Transverse colon (tissue), 4 donors: ENCODE measurements at regions not wholly inside any gene's neighbourhood (a gene's known extent, or its start where the extent isn't known, plus 50 kb on each side); places are given as distances from the start of the nearest gene placed in this dataset.

Experiments used
- DNase-seq: peaks from one replicate; pipeline ENCODE4 v3.0.0-alpha.2; 2019
- H3K27ac ChIP-seq, 4 donors: fragments of 200-600 bp; sonication (generic); 2 replicates each; pipeline ENCODE4 v1.5.1; 2016 to 2018; ENCODE audit warnings: inconsistent platforms in 4 of 4
- H3K27me3 ChIP-seq: fragments of 200-600 bp; sonication (generic); 2 replicates; pipeline ENCODE4 v1.5.1; 2017; ENCODE audit warnings: inconsistent platforms
- H3K36me3 ChIP-seq, 4 donors: fragments of 200-600 bp; sonication (generic); 2 replicates each; pipeline ENCODE4 v1.5.1; 2017 to 2019; ENCODE audit warnings: inconsistent platforms in 4 of 4
- H3K4me1 ChIP-seq, 4 donors: fragments of 200-600 bp; sonication (generic); 2 replicates each; pipeline ENCODE4 v1.5.1; 2017 to 2020; ENCODE audit warnings: inconsistent platforms in 4 of 4
- H3K4me3 ChIP-seq, 4 donors: fragments of 200-600 bp; sonication (generic); 1 replicate in 1 of 4; 2 replicates in 3 of 4; pipeline versions ENCODE4 v1.5.1 to v1.6.1; 2017 to 2019; ENCODE audit warnings: inconsistent platforms in 4 of 4
- H3K9me3 ChIP-seq, 2 donors: fragments of 200-600 bp; sonication (generic); 2 replicates each; pipeline ENCODE4 v1.5.1; 2017 to 2019; ENCODE audit warnings: inconsistent platforms in 2 of 2
- CTCF ChIP-seq, 5 experiments: fragments of 200-600 bp in 3 of 5; fragments of 450-650 bp in 2 of 5; sonication (generic) in 3 of 5; IDR thresholded peaks; 1 replicate in 2 of 5; 2 replicates in 3 of 5; pipeline ENCODE4 v1.5.1; 2016 to 2017; ENCODE audit warnings: antibody characterized with exemption in 5 of 5, inconsistent platforms in 3 of 5, mild to moderate bottlenecking in 2 of 5, moderate library complexity in 1 of 5
- EP300 ChIP-seq: sonication (generic); formaldehyde crosslinking; IDR thresholded peaks from one replicate; pipeline ENCODE4 v1.6.1; 2017; ENCODE audit warnings: antibody characterized with exemption, low read depth
- POLR2A ChIP-seq: fragments of 450-650 bp; IDR thresholded peaks from one replicate; pipeline ENCODE4 v1.6.1; 2016; ENCODE audit warnings: antibody characterized with exemption, mild to moderate bottlenecking, moderate library complexity
- POLR2AphosphoS5 ChIP-seq, 3 donors: sonication (generic); formaldehyde crosslinking; IDR thresholded peaks; one replicate each; pipeline ENCODE4 v1.6.1; 2016; ENCODE audit warnings: antibody characterized with exemption in 3 of 3
- WGBS, 2 donors: methylation state at CpG; one replicate each; pipeline ENCODE4 v1.1.5; 2018; ENCODE audit warnings: low coverage in 1 of 2; 5-methylcytosine and 5-hydroxymethylcytosine counted together
- in situ Hi-C, 4 donors: fragments of 200-750 bp; cut with MboI; loops; one replicate each; pipeline versions ENCODE4 v1.15.0 to v1.15.1; 2017; ENCODE audit warnings: low sequenced_read_pairs in 3 of 4, low pct_ligation_motif_present in 1 of 4, low pct_unique_long_range_greater_than_20kb in 1 of 4
- intact Hi-C: fragments of 100-400 bp; cut with DNase I; formaldehyde crosslinking; loops from one replicate; pipeline ENCODE4 v1.15.1; 2023; ENCODE audit warnings: low total_unique reads

- intact Hi-C loops (loop anchor here (5.0 kb wide), 1 partner anchor 175 kb away; no protein-coding TSS in a partner anchor), in situ Hi-C loops (loop anchor here in 3 of 4 donors (25.0 kb wide), 4 partner anchors 440 to 890 kb away; partner anchors contain the start of gene PID1 (in 1 of the 3))
- 75% methylated on average over 3 of the region's 3 CpGs; no CpG with 5 or more reads in 1 of the 2 donors for WGBS, 2 donors
- H3K4me3 ChIP-seq: no peak overlapping the region
- no peak for TF ChIP-seq POLR2AphosphoS5 (IDR thresholded peaks at IDR 0.05)
- TF ChIP-seq POLR2A: no peak
- TF ChIP-seq EP300: no peak
- TF ChIP-seq CTCF (IDR thresholded peaks at IDR 0.05): no peak
- no peaks in the 10 kb centered on the region for H3K36me3 ChIP-seq
- H3K4me1 ChIP-seq: no peaks in the 10 kb centered on the region
- no peaks in the 10 kb centered on the region for H3K9me3 ChIP-seq
- no peak for DNase-seq
- no peaks in the 10 kb centered on the region for H3K27me3 ChIP-seq
- H3K27ac ChIP-seq: no peak overlapping the region
Measured at GRCh38 chr2:228697456-228697855, 516.0 kb upstream of the SPHKAP start.

- Histone ChIP-seq H3K4me3 (no peak overlapping the region), H3K27ac (no peak overlapping the region), H3K9me3 (no peaks in the 10 kb centered on the region), H3K4me1 (peaks cover 0 to 5% (median 3%) of the 10 kb centered on the region in 4 donors), H3K27me3 (no peaks in the 10 kb centered on the region), H3K36me3 (no peaks in the 10 kb centered on the region)
- DNase-seq: no peak
- TF ChIP-seq POLR2A: no peak
- TF ChIP-seq POLR2AphosphoS5 (IDR thresholded peaks at IDR 0.05): no peak
- TF ChIP-seq EP300: no peak
- TF ChIP-seq CTCF (IDR thresholded peaks at IDR 0.05): no peak
- in situ Hi-C loops (loop anchor here in 3 of 4 donors (25.0 kb wide), 4 partner anchors 447 to 897 kb away; partner anchors contain the start of gene PID1 (in 1 of the 3)), intact Hi-C loops (no loop called here)
- WGBS, 2 donors: 87% methylated on average over 7 of the region's 7 CpGs; no CpG with 5 or more reads in 1 of the 2 donors
Measured at GRCh38 chr2:228690681-228691080, 509.2 kb upstream of the SPHKAP start.

GRCh38 chr2:228689053-228689452 is 507.6 kb upstream of the SPHKAP start:
- H3K4me1 ChIP-seq: peaks cover 0 to 5% (median 3%) of the 10 kb centered on the region in 4 donors
- H3K27ac ChIP-seq: no peak overlapping the region
- in situ Hi-C loops: loop anchor here in 3 of 4 donors (25.0 kb wide), 4 partner anchors 448 to 898 kb away; partner anchors contain the start of gene PID1 (in 1 of the 3)
- no peaks in the 10 kb centered on the region for H3K27me3 ChIP-seq
- intact Hi-C loops: no loop called here
- no peak for DNase-seq
- H3K36me3 ChIP-seq: no peaks in the 10 kb centered on the region
- H3K4me3 ChIP-seq: no peak overlapping the region
- H3K9me3 ChIP-seq: no peaks in the 10 kb centered on the region
- 64% methylated on average over 7 of the region's 7 CpGs; no CpG with 5 or more reads in 1 of the 2 donors for WGBS, 2 donors
- TF ChIP-seq POLR2A (no peak), EP300 (no peak), POLR2AphosphoS5 (IDR thresholded peaks at IDR 0.05) (no peak), CTCF (IDR thresholded peaks at IDR 0.05) (no peak)

- Histone ChIP-seq H3K27ac (peak overlapping the region in 1 of 4 donors; percentile 51), H3K4me3 (no peak overlapping the region), H3K4me1 (peaks cover 0 to 5% (median 3%) of the 10 kb centered on the region in 4 donors), H3K9me3 (no peaks in the 10 kb centered on the region), H3K36me3 (no peaks in the 10 kb centered on the region), H3K27me3 (no peaks in the 10 kb centered on the region)
- in situ Hi-C loops: loop anchor here in 3 of 4 donors (25.0 kb wide), 4 partner anchors 449 to 899 kb away; partner anchors contain the start of gene PID1 (in 1 of the 3)
- 60 to 74% methylated on average over 5 of the region's 5 CpGs for WGBS, 2 donors
- TF ChIP-seq POLR2A (no peak), POLR2AphosphoS5 (IDR thresholded peaks at IDR 0.05) (peak in 1 of 3 donors; percentile 48)
- DNase-seq: peak; percentile 14
- intact Hi-C loops: no loop called here
Measured at GRCh38 chr2:228688007-228688645, 506.6 kb upstream of the SPHKAP start.
